GM21447 (cell line): ENCODE measurements at regions not wholly inside any gene's neighbourhood (a gene's known extent, or its start where the extent isn't known, plus 50 kb on each side); places are given as distances from the start of the nearest gene placed in this dataset.
"Not testable (repeated sequence)": the region's sequence is repeated elsewhere in the genome, so short reads cannot be mapped to it uniquely, and the experiment has no call there.

Experiments
- ATAC-seq: cut with Tn5 transposase; IDR thresholded peaks from one replicate; pipeline ENCODE4 v1.9.1; 2021; ENCODE audit not compliant: unreplicated experiment

- ATAC-seq = no peak
These were observed 242.7 kb downstream of the KIF20B start for GRCh38 chr10:89944138-89944537.

GRCh38 chr10:89946106-89946505 is 244.7 kb downstream of the KIF20B start:
- no peak for ATAC-seq

- no peak for ATAC-seq
These were observed 248.1 kb downstream of the KIF20B start for GRCh38 chr10:89949496-89949895.

- ATAC-seq = no peak
These were observed 250.9 kb downstream of the KIF20B start for GRCh38 chr10:89952325-89952724.

- ATAC-seq = no peak
These were observed 251.4 kb downstream of the KIF20B start for GRCh38 chr10:89952751-89953150.

- ATAC-seq = no peak
These were observed 252.7 kb downstream of the KIF20B start for GRCh38 chr10:89954061-89954460.

- ATAC-seq = no peak
These were observed 253.6 kb downstream of the KIF20B start for GRCh38 chr10:89954787-89955566.

- ATAC-seq = peak; percentile 58
These were observed 258.2 kb downstream of the KIF20B start for GRCh38 chr10:89959433-89960110.

- no peak for ATAC-seq
These were observed 262.2 kb downstream of the KIF20B start for GRCh38 chr10:89963451-89964102.

GRCh38 chr10:89966211-89966610 is 264.8 kb downstream of the KIF20B start:
- no peak for ATAC-seq

- no peak for ATAC-seq
These were observed 271.9 kb downstream of the KIF20B start for GRCh38 chr10:89973326-89973725.

- ATAC-seq = no peak
These were observed 273.7 kb downstream of the KIF20B start for GRCh38 chr10:89975071-89975470.

GRCh38 chr10:89975771-89976170 is 274.4 kb downstream of the KIF20B start:
- ATAC-seq = no peak

- ATAC-seq = no peak
These were observed 276.7 kb downstream of the KIF20B start for GRCh38 chr10:89978081-89978480.

- no peak for ATAC-seq
These were observed 278.3 kb downstream of the KIF20B start for GRCh38 chr10:89979726-89980125.

GRCh38 chr10:89980166-89980565 is 278.8 kb downstream of the KIF20B start:
- ATAC-seq = no peak

- ATAC-seq = no peak
These were observed 280.5 kb downstream of the KIF20B start for GRCh38 chr10:89981891-89982290.

- no peak for ATAC-seq
These were observed 284.1 kb downstream of the KIF20B start for GRCh38 chr10:89985446-89985845.

GRCh38 chr10:89988361-89988760 is 287.0 kb downstream of the KIF20B start:
- not testable (repeated sequence) for ATAC-seq

- ATAC-seq = no peak
These were observed 291.2 kb downstream of the KIF20B start for GRCh38 chr10:89992575-89992974.

- no peak for ATAC-seq
These were observed 305.8 kb downstream of the KIF20B start for GRCh38 chr10:90007226-90007625.

GRCh38 chr10:90011281-90011680 is 309.9 kb downstream of the KIF20B start:
- ATAC-seq = not testable (repeated sequence)
